ENCODE measurements at regions not wholly inside any gene's neighbourhood (a gene's known extent, or its start where the extent isn't known, plus 50 kb on each side); places are given as distances from the start of the nearest gene placed in this dataset.

DNA sequence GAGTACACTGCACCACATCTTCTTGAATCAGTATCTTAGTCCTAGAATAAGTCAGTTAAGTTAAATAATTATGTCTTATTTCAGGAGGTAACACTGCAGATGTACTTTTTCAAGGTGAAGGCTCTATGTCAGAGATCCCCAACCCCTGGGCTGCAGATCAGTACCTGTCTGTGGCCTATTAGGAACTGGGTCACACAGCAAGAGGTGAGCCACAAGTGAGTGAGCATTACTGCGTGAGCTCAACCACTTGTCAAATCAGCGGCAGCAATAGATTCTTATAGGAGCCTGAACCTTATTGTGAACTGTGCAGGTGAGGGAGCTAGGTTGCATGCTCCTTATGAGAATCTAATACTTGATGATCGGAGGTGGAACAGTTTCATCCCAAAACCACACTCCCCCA lies 851.9 kb upstream of the ALCAM start:
- no peak overlapping the region for H2BK15ac ChIP-seq (ENCODE audit: low read length)
- H3K9me3 ChIP-seq (replicated peaks in 1 of 2; ENCODE audit: control insufficient read depth in 2 of 2, insufficient read depth in 1 of 2, low read depth in 1 of 2, low read length in 2 of 2): no peaks in the 10 kb centered on the region
- no peak for DNase-seq (ENCODE audit: low spot score)
- no peaks in the 10 kb centered on the region for H3K27me3 ChIP-seq (ENCODE audit: control insufficient read depth in 3 of 3, insufficient read depth in 3 of 3, low read depth in 1 of 3, low read length in 3 of 3)
- H3K27ac ChIP-seq (replicated peaks; ENCODE audit: low read length): no peak overlapping the region
- no peak overlapping the region for H2AFZ ChIP-seq (ENCODE audit: low read length)
- H4K8ac ChIP-seq (ENCODE audit: low read depth, low read length): no peak overlapping the region
- H3K9ac ChIP-seq (ENCODE audit: low read depth, low read length, poor library complexity): peak overlapping the region; percentile 51
- no peaks in the 10 kb centered on the region for H3K36me3 ChIP-seq (replicated peaks in 1 of 2; ENCODE audit: control insufficient read depth in 2 of 2, insufficient read depth in 2 of 2, low read length in 2 of 2)
- no peak overlapping the region for H2BK12ac ChIP-seq (ENCODE audit: low read length)
- no peaks in the 10 kb centered on the region for H3K79me1 ChIP-seq (ENCODE audit: low read depth, low read length)
- H4K91ac ChIP-seq (ENCODE audit: low read depth, low read length, poor library complexity): no peak overlapping the region
- no peaks in the 10 kb centered on the region for H3K4me1 ChIP-seq (ENCODE audit: control insufficient read depth in 2 of 2, insufficient read depth in 1 of 2, low read depth in 1 of 2, low read length in 2 of 2)
- H2BK5ac ChIP-seq (ENCODE audit: low read length): no peak overlapping the region
- no peak overlapping the region for H3K4me2 ChIP-seq (ENCODE audit: insufficient read depth, low read length, poor library complexity, severe bottlenecking)
- no peak overlapping the region for H3K18ac ChIP-seq (ENCODE audit: low read length)
- H3K14ac ChIP-seq (ENCODE audit: low read length): no peak overlapping the region
- no peak overlapping the region for H2BK120ac ChIP-seq (ENCODE audit: low read depth, low read length)
- no peak overlapping the region for H3K4me3 ChIP-seq (ENCODE audit: low read length in 2 of 2)
- H2AK5ac ChIP-seq (ENCODE audit: low read depth, low read length): no peak overlapping the region
- H3K23ac ChIP-seq (ENCODE audit: low read depth, low read length, poor library complexity): no peak overlapping the region
- no peak overlapping the region for H3K4ac ChIP-seq (ENCODE audit: low read length)
- WGBS, 2 donors (ENCODE audit: extremely low coverage in 2 of 2, insufficient read length in 2 of 2, insufficient replicate concordance in 1 of 2): no CpG with 5 or more reads among the region's 3 CpGs

DNA sequence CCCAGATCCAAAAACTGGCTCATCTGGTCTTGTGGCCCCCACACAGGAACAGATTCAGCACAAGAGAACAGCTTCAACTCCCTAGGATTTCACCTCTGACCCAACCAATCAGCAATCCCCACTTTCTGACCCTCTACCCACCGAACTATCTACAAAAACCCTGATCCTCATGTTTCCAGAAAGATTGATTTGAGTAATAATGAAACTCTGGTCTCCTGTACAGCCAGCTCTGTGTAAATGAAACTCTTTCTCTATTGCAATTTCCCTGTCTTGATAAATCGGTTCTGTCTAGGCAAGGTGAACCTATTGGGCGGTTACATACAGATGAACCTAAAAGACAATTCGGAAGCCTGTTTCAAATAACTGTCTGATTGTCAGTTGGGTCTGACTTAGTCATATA lies 847.6 kb upstream of the ALCAM start:
- no peak for DNase-seq (ENCODE audit: low spot score)
- H3K4me2 ChIP-seq (ENCODE audit: insufficient read depth, low read length, poor library complexity, severe bottlenecking): no peak overlapping the region
- H3K9me3 ChIP-seq (replicated peaks in 1 of 2; ENCODE audit: control insufficient read depth in 2 of 2, insufficient read depth in 1 of 2, low read depth in 1 of 2, low read length in 2 of 2): no peaks in the 10 kb centered on the region
- H3K27ac ChIP-seq (replicated peaks; ENCODE audit: low read length): no peak overlapping the region
- H3K36me3 ChIP-seq (replicated peaks in 1 of 2; ENCODE audit: control insufficient read depth in 2 of 2, insufficient read depth in 2 of 2, low read length in 2 of 2): no peaks in the 10 kb centered on the region
- no peak overlapping the region for H3K4ac ChIP-seq (ENCODE audit: low read length)
- no peaks in the 10 kb centered on the region for H3K27me3 ChIP-seq (ENCODE audit: control insufficient read depth in 3 of 3, insufficient read depth in 3 of 3, low read depth in 1 of 3, low read length in 3 of 3)
- H3K4me1 ChIP-seq (ENCODE audit: control insufficient read depth in 2 of 2, insufficient read depth in 1 of 2, low read depth in 1 of 2, low read length in 2 of 2): no peaks in the 10 kb centered on the region
- H3K9ac ChIP-seq (ENCODE audit: low read depth, low read length, poor library complexity): no peak overlapping the region
- no peak overlapping the region for H2AFZ ChIP-seq (ENCODE audit: low read length)
- H2BK12ac ChIP-seq (ENCODE audit: low read length): no peak overlapping the region
- no peak overlapping the region for H3K23ac ChIP-seq (ENCODE audit: low read depth, low read length, poor library complexity)
- no peak overlapping the region for H2BK120ac ChIP-seq (ENCODE audit: low read depth, low read length)
- H2BK5ac ChIP-seq (ENCODE audit: low read length): no peak overlapping the region
- H2BK15ac ChIP-seq (ENCODE audit: low read length): no peak overlapping the region
- H2AK5ac ChIP-seq (ENCODE audit: low read depth, low read length): no peak overlapping the region
- H3K4me3 ChIP-seq (ENCODE audit: low read length in 2 of 2): no peak overlapping the region
- H3K14ac ChIP-seq (ENCODE audit: low read length): no peak overlapping the region
- H4K91ac ChIP-seq (ENCODE audit: low read depth, low read length, poor library complexity): no peak overlapping the region
- WGBS, 2 donors (ENCODE audit: extremely low coverage in 2 of 2, insufficient read length in 2 of 2, insufficient replicate concordance in 1 of 2): no CpG with 5 or more reads among the region's 4 CpGs
- H4K8ac ChIP-seq (ENCODE audit: low read depth, low read length): no peak overlapping the region
- no peak overlapping the region for H3K18ac ChIP-seq (ENCODE audit: low read length)
- H3K79me1 ChIP-seq (ENCODE audit: low read depth, low read length): no peaks in the 10 kb centered on the region

DNA sequence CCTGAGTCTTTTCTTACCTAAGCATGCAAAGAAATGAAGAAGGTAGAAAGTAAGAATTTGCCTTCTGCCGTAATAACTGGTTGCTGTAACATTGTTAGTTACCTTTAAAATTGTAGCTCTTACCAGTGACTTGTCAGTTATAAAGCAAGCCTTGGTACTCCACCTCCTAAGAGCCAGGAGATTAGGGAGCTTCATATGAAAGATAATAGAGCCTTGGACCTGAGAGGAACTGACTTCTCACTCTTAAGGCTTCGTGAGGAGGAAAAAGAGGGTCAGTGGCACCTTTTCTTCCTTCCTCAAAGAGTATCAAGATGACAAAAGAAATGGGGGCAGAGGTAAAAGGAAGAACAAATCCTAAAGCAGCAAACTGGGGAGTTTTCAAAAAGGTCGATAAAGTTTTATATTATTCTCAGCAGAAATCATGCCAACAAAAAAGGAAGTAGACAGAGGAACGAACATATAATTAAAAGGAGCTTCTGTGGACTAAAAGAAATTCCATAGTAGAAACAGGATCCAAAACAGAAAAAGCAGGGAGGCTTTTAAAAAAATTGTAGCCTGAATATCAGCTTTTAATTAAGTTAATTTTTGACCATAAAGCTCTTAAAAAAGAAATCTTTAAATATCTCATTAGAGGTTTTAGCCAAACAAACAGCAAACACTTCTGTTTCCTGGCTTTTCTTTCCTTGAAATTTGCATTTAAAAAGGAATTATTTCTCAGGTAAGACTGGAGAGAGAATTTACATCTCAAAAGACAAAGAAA lies 847.1 kb upstream of the ALCAM start:
- H2BK120ac ChIP-seq (ENCODE audit: low read depth, low read length): no peak overlapping the region
- H2BK15ac ChIP-seq (ENCODE audit: low read length): no peak overlapping the region
- H3K23ac ChIP-seq (ENCODE audit: low read depth, low read length, poor library complexity): no peak overlapping the region
- no peak overlapping the region for H3K14ac ChIP-seq (ENCODE audit: low read length)
- no CpG with 5 or more reads among the region's 4 CpGs for WGBS, 2 donors (ENCODE audit: extremely low coverage in 2 of 2, insufficient read length in 2 of 2, insufficient replicate concordance in 1 of 2)
- H3K4me1 ChIP-seq (ENCODE audit: control insufficient read depth in 2 of 2, insufficient read depth in 1 of 2, low read depth in 1 of 2, low read length in 2 of 2): no peaks in the 10 kb centered on the region
- no peak overlapping the region for H2BK12ac ChIP-seq (ENCODE audit: low read length)
- no peaks in the 10 kb centered on the region for H3K36me3 ChIP-seq (replicated peaks in 1 of 2; ENCODE audit: control insufficient read depth in 2 of 2, insufficient read depth in 2 of 2, low read length in 2 of 2)
- H4K8ac ChIP-seq (ENCODE audit: low read depth, low read length): no peak overlapping the region
- H3K9me3 ChIP-seq (replicated peaks in 1 of 2; ENCODE audit: control insufficient read depth in 2 of 2, insufficient read depth in 1 of 2, low read depth in 1 of 2, low read length in 2 of 2): no peaks in the 10 kb centered on the region
- H3K27me3 ChIP-seq (ENCODE audit: control insufficient read depth in 3 of 3, insufficient read depth in 3 of 3, low read depth in 1 of 3, low read length in 3 of 3): no peaks in the 10 kb centered on the region
- H2BK5ac ChIP-seq (ENCODE audit: low read length): no peak overlapping the region
- no peak for DNase-seq (ENCODE audit: low spot score)
- no peak overlapping the region for H3K4me3 ChIP-seq (ENCODE audit: low read length in 2 of 2)
- H3K4me2 ChIP-seq (ENCODE audit: insufficient read depth, low read length, poor library complexity, severe bottlenecking): no peak overlapping the region
- H2AK5ac ChIP-seq (ENCODE audit: low read depth, low read length): no peak overlapping the region
- no peak overlapping the region for H4K91ac ChIP-seq (ENCODE audit: low read depth, low read length, poor library complexity)
- no peak overlapping the region for H2AFZ ChIP-seq (ENCODE audit: low read length)
- H3K18ac ChIP-seq (ENCODE audit: low read length): no peak overlapping the region
- no peak overlapping the region for H3K9ac ChIP-seq (ENCODE audit: low read depth, low read length, poor library complexity)
- no peaks in the 10 kb centered on the region for H3K79me1 ChIP-seq (ENCODE audit: low read depth, low read length)
- H3K4ac ChIP-seq (ENCODE audit: low read length): no peak overlapping the region
- no peak overlapping the region for H3K27ac ChIP-seq (replicated peaks; ENCODE audit: low read length)

- H2AFZ ChIP-seq (ENCODE audit: low read length): no peak overlapping the region
- H3K9me3 ChIP-seq (replicated peaks in 1 of 2; ENCODE audit: control insufficient read depth in 2 of 2, insufficient read depth in 1 of 2, low read depth in 1 of 2, low read length in 2 of 2): no peaks in the 10 kb centered on the region
- H3K27me3 ChIP-seq (ENCODE audit: control insufficient read depth in 3 of 3, insufficient read depth in 3 of 3, low read depth in 1 of 3, low read length in 3 of 3): no peaks in the 10 kb centered on the region
- no peak overlapping the region for H4K8ac ChIP-seq (ENCODE audit: low read depth, low read length)
- H3K23ac ChIP-seq (ENCODE audit: low read depth, low read length, poor library complexity): no peak overlapping the region
- H3K9ac ChIP-seq (ENCODE audit: low read depth, low read length, poor library complexity): no peak overlapping the region
- H3K4me2 ChIP-seq (ENCODE audit: insufficient read depth, low read length, poor library complexity, severe bottlenecking): no peak overlapping the region
- no peak overlapping the region for H2BK15ac ChIP-seq (ENCODE audit: low read length)
- no peak overlapping the region for H2BK120ac ChIP-seq (ENCODE audit: low read depth, low read length)
- no peak overlapping the region for H3K14ac ChIP-seq (ENCODE audit: low read length)
- H2BK12ac ChIP-seq (ENCODE audit: low read length): no peak overlapping the region
- DNase-seq (ENCODE audit: low spot score): no peak
- H3K27ac ChIP-seq (replicated peaks; ENCODE audit: low read length): no peak overlapping the region
- no peak overlapping the region for H3K18ac ChIP-seq (ENCODE audit: low read length)
- H4K91ac ChIP-seq (ENCODE audit: low read depth, low read length, poor library complexity): no peak overlapping the region
- no peak overlapping the region for H2BK5ac ChIP-seq (ENCODE audit: low read length)
- no peak overlapping the region for H3K4me3 ChIP-seq (ENCODE audit: low read length in 2 of 2)
- no peaks in the 10 kb centered on the region for H3K4me1 ChIP-seq (ENCODE audit: control insufficient read depth in 2 of 2, insufficient read depth in 1 of 2, low read depth in 1 of 2, low read length in 2 of 2)
- H3K79me1 ChIP-seq (ENCODE audit: low read depth, low read length): no peaks in the 10 kb centered on the region
- WGBS, 2 donors (ENCODE audit: extremely low coverage in 2 of 2, insufficient read length in 2 of 2, insufficient replicate concordance in 1 of 2): no CpG with 5 or more reads among the region's 3 CpGs
- H3K36me3 ChIP-seq (replicated peaks in 1 of 2; ENCODE audit: control insufficient read depth in 2 of 2, insufficient read depth in 2 of 2, low read length in 2 of 2): no peaks in the 10 kb centered on the region
- no peak overlapping the region for H2AK5ac ChIP-seq (ENCODE audit: low read depth, low read length)
- no peak overlapping the region for H3K4ac ChIP-seq (ENCODE audit: low read length)
Observed at GRCh38 chr3:104520228-104520655, 846.5 kb upstream of the ALCAM start.
